Spleen (tissue), 7 donors: ENCODE measurements at regions not wholly inside any gene's neighbourhood (a gene's known extent, or its start where the extent isn't known, plus 50 kb on each side); places are given as distances from the start of the nearest gene placed in this dataset.

Experiments used
- CTCF ChIP-seq, 11 experiments: fragments of 200-600 bp in 7 of 11; fragments of 450-650 bp in 4 of 11; sonication (generic) in 4 of 11; IDR thresholded peaks in 8 of 11; conservative IDR thresholded peaks in 3 of 11; 1 replicate in 7 of 11; 2 replicates in 4 of 11; pipeline versions ENCODE4 v1.4.0 to v1.8.0; 2016 to 2021; ENCODE audit warnings: antibody characterized with exemption in 11 of 11, inconsistent platforms in 4 of 11, mild to moderate bottlenecking in 1 of 11
- POLR2A ChIP-seq, 3 donors: fragments of 450-650 bp; IDR thresholded peaks; one replicate each; pipeline ENCODE4 v1.5.1; 2017; ENCODE audit warnings: antibody characterized with exemption in 3 of 3, mild to moderate bottlenecking in 1 of 3
- POLR2AphosphoS5 ChIP-seq, 3 donors: sonication (generic); formaldehyde crosslinking; IDR thresholded peaks; one replicate each; pipeline ENCODE4 v1.5.1; 2017; ENCODE audit warnings: antibody characterized with exemption in 3 of 3
- donor health status: DM: no; HTN: no; CAD: no; lungs with moderate emphysema.
- donor health status: DM: no; HTN: no; CAD: no.
- donor health status: DM: no; HTN: no; CAD: no.

- TF ChIP-seq CTCF (IDR thresholded peaks at IDR 0.05 in 8 of 11, conservative IDR thresholded peaks at IDR 0.05 in 3 of 11) = no peak
- TF ChIP-seq POLR2AphosphoS5 (IDR thresholded peaks at IDR 0.05) = no peak
- no peak for TF ChIP-seq POLR2A (IDR thresholded peaks at IDR 0.05)
Measured at GRCh38 chr6:96460052-96460700, 61.4 kb upstream of the UFL1 start.
